CD4-positive, alpha-beta T cell (primary cell): ENCODE measurements at regions not wholly inside any gene's neighbourhood (a gene's known extent, or its start where the extent isn't known, plus 50 kb on each side); places are given as distances from the start of the nearest gene placed in this dataset.

ENCODE experiments used
- ATAC-seq: fragments of 200-7000 bp; cut with Tn5 transposase; one replicate; pipeline ENCODE4 v1.10.0; 2022; ENCODE audit warnings: mild to moderate bottlenecking; ENCODE audit not compliant: poor library complexity
- CTCF ChIA-PET: fragments of 350-600 bp; sonication (Branson Sonifier 250); formaldehyde crosslinking; loops from one replicate; lab custom pipeline; 2021; ENCODE audit warnings: antibody characterized with exemption, inconsistent platforms; lab: Charles Lee
- POLR2A ChIA-PET: fragments of 350-600 bp; sonication (Branson Sonifier 250); formaldehyde crosslinking; loops from one replicate; lab custom pipeline; 2021; ENCODE audit warnings: antibody characterized with exemption, inconsistent platforms; lab: Charles Lee
- DNase-seq, 14 experiments: peaks; one replicate each; pipeline ENCODE4 v3.0.0-alpha.2; 2013 to 2020; ENCODE audit warnings: mixed read lengths in 2 of 14
- H3K27ac ChIP-seq, 2 donors: one replicate each; pipeline versions ENCODE4 v1.5.1 to v1.7.0; 2013; ENCODE audit warnings: low read length in 2 of 2, low read depth in 1 of 2, mild to moderate bottlenecking in 1 of 2
- H3K27me3 ChIP-seq, 2 experiments: 1 replicate in 1 of 2; 2 replicates in 1 of 2; pipeline versions ENCODE4 v1.6.1 to v1.7.0; 2013; ENCODE audit warnings: low read length in 2 of 2, control low read depth in 1 of 2, mild to moderate bottlenecking in 1 of 2, moderate library complexity in 1 of 2; ENCODE audit not compliant: insufficient read depth in 2 of 2, control insufficient read depth in 1 of 2
- H3K36me3 ChIP-seq: one replicate; pipeline ENCODE4 v1.6.1; 2013; ENCODE audit warnings: low read length, control low read depth; ENCODE audit not compliant: insufficient read depth
- H3K4me1 ChIP-seq: one replicate; pipeline ENCODE4 v1.6.1; 2013; ENCODE audit warnings: low read length, control low read depth; ENCODE audit not compliant: insufficient read depth
- H3K4me3 ChIP-seq: one replicate; pipeline ENCODE4 v1.5.1; 2013; ENCODE audit warnings: mild to moderate bottlenecking, low read length, moderate library complexity
- H3K9me3 ChIP-seq, 2 experiments: 1 replicate in 1 of 2; 2 replicates in 1 of 2; pipeline versions ENCODE4 v1.6.1 to v1.7.0; 2013; ENCODE audit warnings: low read length in 2 of 2, mild to moderate bottlenecking in 2 of 2, control low read depth in 1 of 2, moderate library complexity in 1 of 2; ENCODE audit not compliant: control insufficient read depth in 1 of 2, insufficient read depth in 1 of 2
- H3K27ac Mint-ChIP-seq: one replicate; pipeline ENCODE4 v1.8.0; 2020; ENCODE audit warnings: mixed read lengths
- H3K27me3 Mint-ChIP-seq: one replicate; pipeline ENCODE4 v1.8.0; 2021; ENCODE audit warnings: mixed read lengths
- H3K36me3 Mint-ChIP-seq: one replicate; pipeline ENCODE4 v1.8.0; 2021; ENCODE audit warnings: low read depth, mixed read lengths
- H3K4me1 Mint-ChIP-seq: one replicate; pipeline ENCODE4 v1.8.0; 2021; ENCODE audit warnings: low read depth, mixed read lengths
- H3K4me3 Mint-ChIP-seq: one replicate; pipeline ENCODE4 v1.8.0; 2020; ENCODE audit warnings: mild to moderate bottlenecking, mixed read lengths
- H3K9me3 Mint-ChIP-seq: one replicate; pipeline ENCODE4 v1.8.0; 2020; ENCODE audit warnings: mixed read lengths
- intact Hi-C, 2 experiments: fragments of 100-400 bp; cut with DNase I in 1 of 2; cut with micrococcal nuclease in 1 of 2; formaldehyde crosslinking; loops; one replicate each; pipeline versions ENCODE4 v1.15.1 to v1.9.0; 2023 to 2025; cut with DNase I, micrococcal nuclease
- TF ChIP-seq, protein P1 (sequence below): fragments of 200-600 bp; IDR thresholded peaks from one replicate; pipeline ENCODE4 v1.8.0; 2022; ENCODE audit warnings: antibody characterized with exemption, mild to moderate bottlenecking

DNA sequence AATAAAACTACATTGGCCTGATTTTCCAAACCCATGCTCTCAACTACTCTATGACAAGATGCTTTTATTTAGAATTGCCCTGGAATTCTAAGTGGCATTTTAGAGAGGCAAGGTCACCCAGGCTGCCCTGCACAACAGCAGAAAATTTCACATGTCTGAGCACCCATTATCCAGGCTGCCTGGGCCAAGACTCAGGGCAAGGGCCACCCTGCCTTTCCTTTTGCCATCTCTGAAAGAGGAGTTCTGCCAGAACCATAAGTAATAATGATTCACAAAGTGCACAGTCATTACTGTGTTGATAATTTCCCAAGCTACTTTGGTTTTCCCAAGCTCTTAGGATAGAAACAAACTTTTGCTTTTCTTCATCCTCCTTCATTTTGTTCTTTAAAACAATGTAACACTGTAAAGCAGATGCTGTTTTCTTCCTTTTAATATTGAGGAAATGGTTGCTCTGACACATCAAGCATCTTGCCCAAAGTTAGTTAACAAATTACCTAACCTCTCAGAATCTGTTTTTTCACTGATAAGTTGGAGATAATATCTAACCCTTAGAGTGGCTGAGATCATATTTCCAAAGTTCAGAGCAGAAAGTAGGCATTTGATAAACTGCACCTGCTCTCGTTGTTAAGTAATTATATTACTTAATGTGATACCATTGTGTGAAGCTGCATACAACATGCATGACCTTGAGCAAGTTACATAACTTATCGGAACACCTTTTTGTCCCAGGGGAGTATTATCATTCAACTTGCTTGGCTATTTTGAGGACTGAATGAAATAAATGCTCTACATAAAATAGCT lies 325.6 kb downstream of the PRELID2 start:
- Mint-ChIP-seq H3K36me3 (no peaks in the 10 kb centered on the region), H3K4me3 (no peak overlapping the region), H3K4me1 (no peaks in the 10 kb centered on the region), H3K27me3 (no peaks in the 10 kb centered on the region), H3K27ac (no peak overlapping the region), H3K9me3 (peaks cover 3% of the 10 kb centered on the region)
- no peak for DNase-seq
- intact Hi-C loops = no loop called here
- ATAC-seq = no peak
- no peak overlapping the region for H3K27ac ChIP-seq
- TF ChIP-seq, protein P1, sequence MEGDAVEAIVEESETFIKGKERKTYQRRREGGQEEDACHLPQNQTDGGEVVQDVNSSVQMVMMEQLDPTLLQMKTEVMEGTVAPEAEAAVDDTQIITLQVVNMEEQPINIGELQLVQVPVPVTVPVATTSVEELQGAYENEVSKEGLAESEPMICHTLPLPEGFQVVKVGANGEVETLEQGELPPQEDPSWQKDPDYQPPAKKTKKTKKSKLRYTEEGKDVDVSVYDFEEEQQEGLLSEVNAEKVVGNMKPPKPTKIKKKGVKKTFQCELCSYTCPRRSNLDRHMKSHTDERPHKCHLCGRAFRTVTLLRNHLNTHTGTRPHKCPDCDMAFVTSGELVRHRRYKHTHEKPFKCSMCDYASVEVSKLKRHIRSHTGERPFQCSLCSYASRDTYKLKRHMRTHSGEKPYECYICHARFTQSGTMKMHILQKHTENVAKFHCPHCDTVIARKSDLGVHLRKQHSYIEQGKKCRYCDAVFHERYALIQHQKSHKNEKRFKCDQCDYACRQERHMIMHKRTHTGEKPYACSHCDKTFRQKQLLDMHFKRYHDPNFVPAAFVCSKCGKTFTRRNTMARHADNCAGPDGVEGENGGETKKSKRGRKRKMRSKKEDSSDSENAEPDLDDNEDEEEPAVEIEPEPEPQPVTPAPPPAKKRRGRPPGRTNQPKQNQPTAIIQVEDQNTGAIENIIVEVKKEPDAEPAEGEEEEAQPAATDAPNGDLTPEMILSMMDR = no peak
- CTCF ChIA-PET = no interaction called here
- POLR2A ChIA-PET = no interaction called here
- H3K27me3 ChIP-seq = no peaks in the 10 kb centered on the region
- H3K36me3 ChIP-seq = no peaks in the 10 kb centered on the region
- peaks cover 0 to 7% of the 10 kb centered on the region in 2 experiments for H3K9me3 ChIP-seq
- no peaks in the 10 kb centered on the region for H3K4me1 ChIP-seq
- no peak overlapping the region for H3K4me3 ChIP-seq

DNA sequence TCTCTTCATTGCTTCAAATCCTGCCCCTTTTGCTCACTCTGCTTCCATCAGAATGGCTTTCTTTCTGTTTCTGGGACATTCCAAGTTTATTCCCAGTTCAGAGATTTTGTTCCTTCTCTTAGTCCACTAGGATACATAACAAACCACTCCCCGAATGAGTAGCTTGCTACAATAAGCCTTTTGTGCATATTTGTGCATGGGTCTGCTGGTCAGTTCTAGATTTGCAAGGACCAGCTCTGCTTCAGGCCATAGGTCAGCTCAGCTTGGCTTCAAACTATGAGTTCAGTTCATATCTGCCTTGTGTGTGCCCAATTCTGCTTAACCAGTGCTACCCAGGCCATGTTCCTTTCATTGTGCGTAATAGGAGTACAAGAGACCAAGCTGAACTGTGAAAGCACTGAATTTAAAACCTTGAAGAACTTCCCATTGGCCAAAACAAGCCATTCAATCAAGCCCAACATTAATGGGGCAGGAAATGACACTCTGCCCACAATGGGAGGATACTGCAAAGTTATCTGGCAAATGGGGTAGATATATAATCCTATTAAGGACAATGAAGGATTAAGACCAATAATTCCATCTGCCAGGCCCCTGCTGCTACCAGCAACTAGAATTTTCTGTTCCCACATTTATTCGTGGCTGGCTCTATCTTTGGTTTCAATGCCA lies 328.8 kb downstream of the PRELID2 start:
- Mint-ChIP-seq H3K4me1 (no peaks in the 10 kb centered on the region), H3K9me3 (peaks cover 3% of the 10 kb centered on the region), H3K27ac (no peak overlapping the region), H3K4me3 (no peak overlapping the region), H3K27me3 (no peaks in the 10 kb centered on the region), H3K36me3 (no peaks in the 10 kb centered on the region)
- H3K27ac ChIP-seq = no peak overlapping the region
- ChIA-PET CTCF (no interaction called here), POLR2A (no interaction called here)
- no peaks in the 10 kb centered on the region for H3K36me3 ChIP-seq
- H3K4me3 ChIP-seq = no peak overlapping the region
- no peaks in the 10 kb centered on the region for H3K4me1 ChIP-seq
- DNase-seq = no peak
- intact Hi-C loops = no loop called here
- no peak for ATAC-seq
- no peaks in the 10 kb centered on the region for H3K9me3 ChIP-seq
- TF ChIP-seq, protein P1 = no peak
- no peaks in the 10 kb centered on the region for H3K27me3 ChIP-seq

DNA sequence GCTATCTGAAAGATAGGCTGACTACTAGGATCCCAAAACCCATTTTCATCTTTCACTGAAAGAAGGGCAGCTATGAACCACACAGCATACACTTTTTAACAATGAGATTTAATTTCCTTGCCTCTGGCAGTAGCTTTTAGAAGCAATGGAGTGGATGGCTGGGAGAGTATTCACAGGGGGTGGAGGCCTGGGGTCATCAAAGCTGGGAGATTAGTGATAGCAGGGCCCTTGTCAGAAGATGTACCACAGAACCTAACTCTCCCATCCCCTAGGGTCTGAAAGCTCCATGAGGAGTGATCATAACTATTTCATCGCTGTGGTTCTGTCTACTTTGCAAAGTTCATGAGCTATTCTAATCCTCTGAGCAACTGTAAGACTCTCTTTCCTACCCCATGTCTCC lies 332.2 kb downstream of the PRELID2 start:
- no peak overlapping the region for H3K27ac Mint-ChIP-seq
- CTCF ChIA-PET = no interaction called here

More for the DNA sequence above, 332.2 kb downstream of the PRELID2 start:
- no peaks in the 10 kb centered on the region for H3K36me3 Mint-ChIP-seq
- no peaks in the 10 kb centered on the region for H3K4me1 Mint-ChIP-seq
- ATAC-seq (no peak), DNase-seq (no peak)
- POLR2A ChIA-PET = no interaction called here
- H3K4me3 Mint-ChIP-seq = no peak overlapping the region
- Histone ChIP-seq H3K27ac (no peak overlapping the region), H3K9me3 (no peaks in the 10 kb centered on the region), H3K4me1 (no peaks in the 10 kb centered on the region), H3K4me3 (no peak overlapping the region), H3K36me3 (no peaks in the 10 kb centered on the region), H3K27me3 (no peaks in the 10 kb centered on the region)
- intact Hi-C loops = no loop called here
- TF ChIP-seq, protein P1 = no peak
- peaks cover 3% of the 10 kb centered on the region for H3K9me3 Mint-ChIP-seq
- no peaks in the 10 kb centered on the region for H3K27me3 Mint-ChIP-seq
